ENCODE measurements at regions not wholly inside any gene's neighbourhood (a gene's known extent, or its start where the extent isn't known, plus 50 kb on each side); places are given as distances from the start of the nearest gene placed in this dataset.

DNA sequence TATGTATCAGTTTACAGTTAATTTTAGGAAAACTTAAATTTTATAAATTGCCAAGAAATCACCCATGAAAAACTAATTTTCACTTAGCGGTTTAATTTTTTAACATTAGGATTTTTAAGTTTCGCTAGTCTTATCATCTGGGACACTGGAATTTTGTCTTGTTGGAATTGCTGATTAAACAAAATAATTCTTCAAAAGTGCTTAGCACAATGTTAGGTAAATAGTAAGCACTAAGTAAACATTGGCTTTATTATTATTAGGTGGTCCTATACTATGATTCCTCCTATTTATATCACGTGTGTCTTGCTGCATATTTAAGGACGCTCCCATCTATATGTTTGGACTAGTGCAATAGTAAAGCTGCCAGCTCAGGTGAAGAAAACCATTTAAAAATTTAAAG lies 54.6 kb upstream of the MAP4K3 start:
- TF ChIP-seq, protein P1, sequence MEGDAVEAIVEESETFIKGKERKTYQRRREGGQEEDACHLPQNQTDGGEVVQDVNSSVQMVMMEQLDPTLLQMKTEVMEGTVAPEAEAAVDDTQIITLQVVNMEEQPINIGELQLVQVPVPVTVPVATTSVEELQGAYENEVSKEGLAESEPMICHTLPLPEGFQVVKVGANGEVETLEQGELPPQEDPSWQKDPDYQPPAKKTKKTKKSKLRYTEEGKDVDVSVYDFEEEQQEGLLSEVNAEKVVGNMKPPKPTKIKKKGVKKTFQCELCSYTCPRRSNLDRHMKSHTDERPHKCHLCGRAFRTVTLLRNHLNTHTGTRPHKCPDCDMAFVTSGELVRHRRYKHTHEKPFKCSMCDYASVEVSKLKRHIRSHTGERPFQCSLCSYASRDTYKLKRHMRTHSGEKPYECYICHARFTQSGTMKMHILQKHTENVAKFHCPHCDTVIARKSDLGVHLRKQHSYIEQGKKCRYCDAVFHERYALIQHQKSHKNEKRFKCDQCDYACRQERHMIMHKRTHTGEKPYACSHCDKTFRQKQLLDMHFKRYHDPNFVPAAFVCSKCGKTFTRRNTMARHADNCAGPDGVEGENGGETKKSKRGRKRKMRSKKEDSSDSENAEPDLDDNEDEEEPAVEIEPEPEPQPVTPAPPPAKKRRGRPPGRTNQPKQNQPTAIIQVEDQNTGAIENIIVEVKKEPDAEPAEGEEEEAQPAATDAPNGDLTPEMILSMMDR (IDR thresholded peaks at IDR 0.05): no peak
- TF ChIP-seq POLR2AphosphoS5 (IDR thresholded peaks at IDR 0.05): no peak

Data from prostate gland (tissue), 2 donors.